Calu3 (cell line): ENCODE measurements at regions not wholly inside any gene's neighbourhood (a gene's known extent, or its start where the extent isn't known, plus 50 kb on each side); places are given as distances from the start of the nearest gene placed in this dataset.

Source experiments
- BruUV-seq: library from RNA; stranded (reverse); fragments of 400-500 nt; replicated peaks from 2 replicates; lab custom pipeline; 2021; lab: Mats Ljungman, UMichigan
- CTCF ChIA-PET: fragments of 300-600 bp; sonication (Branson Sonifier 250); formaldehyde crosslinking; loops from one replicate; lab custom pipeline; 2022; ENCODE audit warnings: antibody characterized with exemption; lab: Charles Lee
- DNase-seq: peaks from one replicate; pipeline ENCODE4 v3.0.0; 2022
- H3K27ac Mint-ChIP-seq: one replicate; pipeline ENCODE4 v1.8.0; 2022; ENCODE audit warnings: mixed read lengths; ENCODE audit not compliant: unreplicated experiment
- H3K27me3 Mint-ChIP-seq: one replicate; pipeline ENCODE4 v1.8.0; 2022; ENCODE audit warnings: mixed read lengths; ENCODE audit not compliant: unreplicated experiment
- H3K36me3 Mint-ChIP-seq: one replicate; pipeline ENCODE4 v1.8.0; 2022; ENCODE audit warnings: mild to moderate bottlenecking, moderate library complexity, mixed read lengths; ENCODE audit not compliant: insufficient read depth, unreplicated experiment
- H3K4me1 Mint-ChIP-seq: one replicate; pipeline ENCODE4 v1.8.0; 2022; ENCODE audit warnings: mild to moderate bottlenecking, low read depth, mixed read lengths; ENCODE audit not compliant: unreplicated experiment
- H3K4me3 Mint-ChIP-seq: one replicate; pipeline ENCODE4 v1.8.0; 2022; ENCODE audit warnings: mild to moderate bottlenecking, low read depth, moderate library complexity, mixed read lengths; ENCODE audit not compliant: unreplicated experiment
- H3K9me3 Mint-ChIP-seq: one replicate; pipeline ENCODE4 v1.8.0; 2022; ENCODE audit warnings: low read depth, mixed read lengths; ENCODE audit not compliant: unreplicated experiment
- CTCF ChIP-seq: fragments of 200-600 bp; IDR thresholded peaks from one replicate; pipeline ENCODE4 v1.8.0; 2022; ENCODE audit warnings: antibody characterized with exemption; ENCODE audit not compliant: unreplicated experiment
- intact Hi-C: fragments of 100-400 bp; cut with micrococcal nuclease; formaldehyde crosslinking; loops from one replicate; pipeline ENCODE4 v1.10.0; 2022; ENCODE audit not compliant: unreplicated experiment

DNA sequence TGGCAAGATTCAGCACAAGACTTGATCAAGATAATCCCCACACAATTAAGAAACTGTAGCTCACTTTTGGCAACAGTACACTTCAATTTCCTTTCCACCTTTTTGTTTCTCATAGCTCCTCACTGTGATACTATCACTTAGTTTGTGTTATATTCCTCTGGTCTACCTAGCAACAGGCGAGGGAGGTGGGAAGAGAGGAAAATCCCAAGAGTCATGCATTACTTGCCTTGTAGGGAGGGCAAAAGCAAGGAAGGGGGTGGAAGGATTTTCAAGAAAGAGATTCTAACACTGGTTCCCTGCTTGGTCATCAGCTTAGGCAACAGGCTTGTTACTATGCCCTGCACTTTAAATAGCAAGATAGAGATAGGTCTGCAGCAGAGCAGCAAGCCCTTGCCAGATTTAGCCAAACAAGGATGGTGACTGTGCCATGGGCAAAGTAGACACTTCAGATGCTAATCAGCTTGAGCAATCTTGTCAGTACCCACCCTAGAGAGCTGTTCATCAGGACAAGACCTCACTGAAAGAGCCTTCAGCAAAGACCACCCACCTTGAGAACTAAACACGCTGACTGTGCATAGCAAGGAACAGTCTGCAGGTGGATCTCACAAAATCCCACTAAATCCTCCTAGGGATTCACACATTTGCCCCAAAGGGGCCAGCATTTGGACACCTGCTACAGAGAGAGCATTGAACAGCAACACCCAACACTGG lies 134.6 kb downstream of the MBD2 start:
- CTCF ChIA-PET, result no interaction called here
- intact Hi-C loops, result no loop called here
- Mint-ChIP-seq H3K27me3 (no peaks in the 10 kb centered on the region), H3K4me1 (no peaks in the 10 kb centered on the region), H3K4me3 (no peak overlapping the region), H3K36me3 (no peaks in the 10 kb centered on the region), H3K9me3 (peaks cover 3% of the 10 kb centered on the region), H3K27ac (no peak overlapping the region)
- no peak for TF ChIP-seq CTCF
- no TSS peak for BruUV-seq
- no peak for DNase-seq

GRCh38 chr18:54086863-54087262 lies 137.6 kb downstream of the MBD2 start:
- no peak for TF ChIP-seq CTCF
- Mint-ChIP-seq H3K36me3 (no peaks in the 10 kb centered on the region), H3K27ac (no peak overlapping the region), H3K27me3 (no peaks in the 10 kb centered on the region), H3K4me3 (no peak overlapping the region), H3K9me3 (peaks cover 8% of the 10 kb centered on the region), H3K4me1 (no peaks in the 10 kb centered on the region)
- DNase-seq, result no peak
- intact Hi-C loops, result no loop called here
- BruUV-seq, result no TSS peak
- CTCF ChIA-PET, result no interaction called here

- Mint-ChIP-seq H3K4me3 (no peak overlapping the region), H3K9me3 (peaks cover 10% of the 10 kb centered on the region), H3K27me3 (no peaks in the 10 kb centered on the region), H3K4me1 (no peaks in the 10 kb centered on the region), H3K36me3 (no peaks in the 10 kb centered on the region), H3K27ac (no peak overlapping the region)
- no peak for TF ChIP-seq CTCF
- CTCF ChIA-PET, result no interaction called here
- intact Hi-C loops, result no loop called here
- DNase-seq, result no peak
- no TSS peak for BruUV-seq
Measured at GRCh38 chr18:54086046-54086802, 138.2 kb downstream of the MBD2 start.

DNA sequence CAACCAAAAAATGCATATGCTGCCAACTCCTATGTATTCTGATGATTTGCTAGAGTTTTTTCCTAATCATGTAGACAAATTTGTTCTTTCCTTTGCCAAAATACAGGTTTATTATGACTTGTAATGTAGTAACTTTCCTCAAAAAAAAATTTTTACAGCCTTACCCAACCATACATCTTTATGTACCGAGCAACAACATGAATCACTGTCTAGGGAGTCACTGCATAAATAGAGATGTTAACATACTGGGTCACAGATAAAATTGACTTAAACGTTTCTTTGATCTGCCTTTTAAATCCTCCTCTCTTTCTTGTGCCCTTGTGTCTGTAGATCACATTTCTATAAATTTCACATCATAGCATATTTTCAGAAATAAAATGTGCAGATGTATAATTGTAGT lies 143.6 kb downstream of the MBD2 start:
- intact Hi-C loops, result no loop called here
- BruUV-seq, result no TSS peak
- peaks cover 10% of the 10 kb centered on the region for H3K9me3 Mint-ChIP-seq
- H3K4me1 Mint-ChIP-seq, result no peaks in the 10 kb centered on the region
- DNase-seq, result no peak
- H3K27me3 Mint-ChIP-seq, result no peaks in the 10 kb centered on the region
- TF ChIP-seq CTCF, result no peak
- H3K36me3 Mint-ChIP-seq, result no peaks in the 10 kb centered on the region
- no peak overlapping the region for H3K4me3 Mint-ChIP-seq
- CTCF ChIA-PET, result no interaction called here
- H3K27ac Mint-ChIP-seq, result no peak overlapping the region
